Suprapubic skin (tissue), 4 donors: ENCODE measurements at regions not wholly inside any gene's neighbourhood (a gene's known extent, or its start where the extent isn't known, plus 50 kb on each side); places are given as distances from the start of the nearest gene placed in this dataset.

Experiments used
- DNase-seq, 2 donors: peaks; one replicate each; pipeline ENCODE4 v3.0.0-alpha.2; 2019; ENCODE audit warnings: low spot score in 2 of 2
- H3K27ac ChIP-seq: fragments of 200-600 bp; sonication (generic); one replicate; pipeline ENCODE4 v1.5.1; 2019
- H3K27me3 ChIP-seq: fragments of 200-600 bp; sonication (generic); one replicate; pipeline ENCODE4 v1.5.1; 2019
- H3K36me3 ChIP-seq: fragments of 200-600 bp; sonication (generic); one replicate; pipeline ENCODE4 v1.5.1; 2019
- H3K4me1 ChIP-seq: fragments of 200-600 bp; sonication (generic); one replicate; pipeline ENCODE4 v1.5.1; 2019
- H3K4me3 ChIP-seq: fragments of 200-600 bp; sonication (generic); one replicate; pipeline ENCODE4 v1.5.1; 2019; ENCODE audit warnings: mild to moderate bottlenecking
- H3K9me3 ChIP-seq: fragments of 200-600 bp; sonication (generic); one replicate; pipeline ENCODE4 v1.5.1; 2019
- CTCF ChIP-seq, 2 donors: fragments of 200-600 bp in 1 of 2; fragments of 450-650 bp in 1 of 2; sonication (generic) in 1 of 2; IDR thresholded peaks; one replicate each; pipeline ENCODE4 v1.5.1; 2016 to 2019; ENCODE audit warnings: antibody characterized with exemption in 2 of 2, mild to moderate bottlenecking in 1 of 2, moderate library complexity in 1 of 2
- EP300 ChIP-seq: sonication (generic); formaldehyde crosslinking; IDR thresholded peaks from one replicate; pipeline ENCODE4 v1.6.1; 2017; ENCODE audit warnings: antibody characterized with exemption
- POLR2A ChIP-seq, 2 donors: fragments of 450-650 bp; IDR thresholded peaks; one replicate each; pipeline ENCODE4 v1.6.1; 2017; ENCODE audit warnings: antibody characterized with exemption in 2 of 2, mild to moderate bottlenecking in 2 of 2, moderate library complexity in 2 of 2
- POLR2AphosphoS5 ChIP-seq, 3 donors: sonication (generic); formaldehyde crosslinking; IDR thresholded peaks; one replicate each; pipeline ENCODE4 v1.6.1; 2017; ENCODE audit warnings: antibody characterized with exemption in 3 of 3
- WGBS: methylation state at CpG from one replicate; pipeline ENCODE4 v1.1.5; 2018; 5-methylcytosine and 5-hydroxymethylcytosine counted together

GRCh38 chr6:125567407-125567806 is 182.0 kb upstream of the HEY2 start:
- no peak for DNase-seq
- TF ChIP-seq EP300 (no peak), CTCF (IDR thresholded peaks at IDR 0.05) (no peak), POLR2A (IDR thresholded peaks at IDR 0.05) (no peak), POLR2AphosphoS5 (IDR thresholded peaks at IDR 0.05) (no peak)
- Histone ChIP-seq H3K4me3 (no peak overlapping the region), H3K36me3 (no peaks in the 10 kb centered on the region), H3K27me3 (peaks cover 3% of the 10 kb centered on the region), H3K4me1 (no peaks in the 10 kb centered on the region), H3K9me3 (no peaks in the 10 kb centered on the region), H3K27ac (no peak overlapping the region)
- 92% methylated on average over 1 of the region's 1 CpG for WGBS

GRCh38 chr6:125568609-125569008 is 180.8 kb upstream of the HEY2 start:
- Histone ChIP-seq H3K4me1 (no peaks in the 10 kb centered on the region), H3K4me3 (no peak overlapping the region), H3K36me3 (no peaks in the 10 kb centered on the region), H3K27me3 (peaks cover 3% of the 10 kb centered on the region), H3K9me3 (no peaks in the 10 kb centered on the region), H3K27ac (no peak overlapping the region)
- 90% methylated on average over 4 of the region's 4 CpGs for WGBS
- DNase-seq = no peak
- TF ChIP-seq EP300 = no peak
- no peak for TF ChIP-seq CTCF (IDR thresholded peaks at IDR 0.05)
- TF ChIP-seq POLR2AphosphoS5 (IDR thresholded peaks at IDR 0.05) = no peak
- TF ChIP-seq POLR2A (IDR thresholded peaks at IDR 0.05) = no peak

- WGBS = 80% methylated on average over 2 of the region's 2 CpGs
- Histone ChIP-seq H3K4me1 (no peaks in the 10 kb centered on the region), H3K27ac (no peak overlapping the region), H3K27me3 (no peaks in the 10 kb centered on the region), H3K4me3 (no peak overlapping the region), H3K36me3 (no peaks in the 10 kb centered on the region), H3K9me3 (no peaks in the 10 kb centered on the region)
- no peak for TF ChIP-seq POLR2AphosphoS5 (IDR thresholded peaks at IDR 0.05)
- no peak for TF ChIP-seq EP300
- no peak for TF ChIP-seq CTCF (IDR thresholded peaks at IDR 0.05)
- TF ChIP-seq POLR2A (IDR thresholded peaks at IDR 0.05) = no peak
- DNase-seq = no peak
Measured at GRCh38 chr6:125570526-125570925, 178.9 kb upstream of the HEY2 start.

- Histone ChIP-seq H3K27me3 (no peaks in the 10 kb centered on the region), H3K4me1 (no peaks in the 10 kb centered on the region), H3K36me3 (no peaks in the 10 kb centered on the region), H3K27ac (no peak overlapping the region), H3K4me3 (no peak overlapping the region), H3K9me3 (no peaks in the 10 kb centered on the region)
- WGBS = 100% methylated on average over 2 of the region's 2 CpGs
- DNase-seq = no peak
- no peak for TF ChIP-seq CTCF (IDR thresholded peaks at IDR 0.05)
- TF ChIP-seq POLR2AphosphoS5 (IDR thresholded peaks at IDR 0.05) = no peak
- TF ChIP-seq EP300 = no peak
- TF ChIP-seq POLR2A (IDR thresholded peaks at IDR 0.05) = no peak
Measured at GRCh38 chr6:125571207-125571755, 178.2 kb upstream of the HEY2 start.

- Histone ChIP-seq H3K4me3 (no peak overlapping the region), H3K36me3 (no peaks in the 10 kb centered on the region), H3K4me1 (no peaks in the 10 kb centered on the region), H3K27me3 (no peaks in the 10 kb centered on the region), H3K27ac (no peak overlapping the region), H3K9me3 (no peaks in the 10 kb centered on the region)
- 77% methylated on average over 7 of the region's 7 CpGs for WGBS
- no peak for DNase-seq
- TF ChIP-seq CTCF (IDR thresholded peaks at IDR 0.05) (no peak), POLR2AphosphoS5 (IDR thresholded peaks at IDR 0.05) (no peak), POLR2A (IDR thresholded peaks at IDR 0.05) (no peak), EP300 (no peak)
Measured at GRCh38 chr6:125574604-125575003, 174.8 kb upstream of the HEY2 start.
